ENCODE measurements at regions not wholly inside any gene's neighbourhood (a gene's known extent, or its start where the extent isn't known, plus 50 kb on each side); places are given as distances from the start of the nearest gene placed in this dataset.

GRCh38 chr2:16375981-16376380, 289.7 kb downstream of the CYRIA start:
- no peaks in the 10 kb centered on the region for H3K27me3 ChIP-seq (replicated peaks in 2 of 5; ENCODE audit: control insufficient read depth in 4 of 5, insufficient read depth in 5 of 5, low read length in 4 of 5)
- ChIA-PET POLR2A (no interaction called here), CTCF (interaction anchor here (1.4 to 1.5 kb wide), 2 partner anchors 16 to 94 kb away, joined by 3 read pairs; no protein-coding TSS in a partner anchor)
- H3K4me1 ChIP-seq (ENCODE audit: control extremely low read depth in 1 of 4, control insufficient read depth in 4 of 4, insufficient read depth in 4 of 4, low read length in 3 of 4), result no peaks in the 10 kb centered on the region
- no peak overlapping the region for H3K27ac ChIP-seq (ENCODE audit: insufficient read depth in 1 of 2, low read depth in 1 of 2, low read length in 2 of 2, poor library complexity in 1 of 2, severe bottlenecking in 2 of 2)
- no peaks in the 10 kb centered on the region for H3K36me3 ChIP-seq (ENCODE audit: control insufficient read depth in 4 of 4, insufficient read depth in 4 of 4, low read length in 3 of 4)
- no peak overlapping the region for H3K4me3 ChIP-seq (ENCODE audit: control insufficient read depth in 1 of 7, extremely low read depth in 1 of 7, insufficient read depth in 4 of 7, low read depth in 2 of 7, low read length in 6 of 7)
- 100% methylated on average over 2 of the region's 4 CpGs for WGBS (ENCODE audit: insufficient coverage)
- H3K9me3 ChIP-seq (ENCODE audit: control extremely low read depth in 1 of 5, control insufficient read depth in 4 of 5, insufficient read depth in 2 of 5, low read depth in 1 of 5, low read length in 4 of 5), result peaks cover 0 to 12% (median 1%) of the 10 kb centered on the region in 5 experiments
- no peak for DNase-seq

- peaks cover 0 to 12% (median 1%) of the 10 kb centered on the region in 5 experiments for H3K9me3 ChIP-seq (ENCODE audit: control extremely low read depth in 1 of 5, control insufficient read depth in 4 of 5, insufficient read depth in 2 of 5, low read depth in 1 of 5, low read length in 4 of 5)
- H3K4me3 ChIP-seq (ENCODE audit: control insufficient read depth in 1 of 7, extremely low read depth in 1 of 7, insufficient read depth in 4 of 7, low read depth in 2 of 7, low read length in 6 of 7), result no peak overlapping the region
- no peaks in the 10 kb centered on the region for H3K4me1 ChIP-seq (ENCODE audit: control extremely low read depth in 1 of 4, control insufficient read depth in 4 of 4, insufficient read depth in 4 of 4, low read length in 3 of 4)
- CTCF ChIA-PET, result no interaction called here
- WGBS (ENCODE audit: insufficient coverage), result 100% methylated on average over 1 of the region's 2 CpGs
- no peak overlapping the region for H3K27ac ChIP-seq (ENCODE audit: insufficient read depth in 1 of 2, low read depth in 1 of 2, low read length in 2 of 2, poor library complexity in 1 of 2, severe bottlenecking in 2 of 2)
- POLR2A ChIA-PET, result no interaction called here
- no peaks in the 10 kb centered on the region for H3K27me3 ChIP-seq (replicated peaks in 2 of 5; ENCODE audit: control insufficient read depth in 4 of 5, insufficient read depth in 5 of 5, low read length in 4 of 5)
- no peaks in the 10 kb centered on the region for H3K36me3 ChIP-seq (ENCODE audit: control insufficient read depth in 4 of 4, insufficient read depth in 4 of 4, low read length in 3 of 4)
- no peak for DNase-seq
These were observed 290.3 kb downstream of the CYRIA start for GRCh38 chr2:16375351-16375750.

DNA sequence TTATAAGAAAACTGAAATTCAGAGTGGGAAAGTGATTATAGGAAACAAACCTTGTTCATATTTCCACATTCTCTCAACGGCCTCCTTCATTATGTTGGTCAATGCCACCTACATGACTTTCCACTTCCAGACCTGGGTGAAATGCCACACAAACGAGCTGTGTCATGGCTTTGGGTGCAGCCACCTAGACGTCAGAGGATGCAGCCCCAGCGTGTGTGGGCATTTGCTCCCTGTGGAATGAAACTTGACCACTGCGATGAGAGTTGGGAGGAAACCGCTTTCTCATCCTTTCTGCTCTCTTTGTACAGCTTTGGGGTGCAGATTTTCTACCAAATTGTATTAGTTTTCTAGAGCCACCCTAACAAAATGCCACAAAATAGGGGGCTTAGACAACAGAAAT, 291.0 kb downstream of the CYRIA start:
- no peak overlapping the region for H3K27ac ChIP-seq (ENCODE audit: insufficient read depth in 1 of 2, low read depth in 1 of 2, low read length in 2 of 2, poor library complexity in 1 of 2, severe bottlenecking in 2 of 2)
- H3K36me3 ChIP-seq (ENCODE audit: control insufficient read depth in 4 of 4, insufficient read depth in 4 of 4, low read length in 3 of 4), result no peaks in the 10 kb centered on the region
- H3K4me1 ChIP-seq (ENCODE audit: control extremely low read depth in 1 of 4, control insufficient read depth in 4 of 4, insufficient read depth in 4 of 4, low read length in 3 of 4), result no peaks in the 10 kb centered on the region
- POLR2A ChIA-PET, result no interaction called here
- H3K9me3 ChIP-seq (ENCODE audit: control extremely low read depth in 1 of 5, control insufficient read depth in 4 of 5, insufficient read depth in 2 of 5, low read depth in 1 of 5, low read length in 4 of 5), result peaks cover 0 to 12% (median 1%) of the 10 kb centered on the region in 5 experiments
- WGBS (ENCODE audit: insufficient coverage), result 93% methylated on average over 6 of the region's 6 CpGs
- DNase-seq, result no peak
- no peak overlapping the region for H3K4me3 ChIP-seq (ENCODE audit: control insufficient read depth in 1 of 7, extremely low read depth in 1 of 7, insufficient read depth in 4 of 7, low read depth in 2 of 7, low read length in 6 of 7)
- CTCF ChIA-PET, result interaction anchor here (1.0 kb wide), 1 partner anchor 23 kb away, joined by 3 read pairs; no protein-coding TSS in a partner anchor
- H3K27me3 ChIP-seq (replicated peaks in 2 of 5; ENCODE audit: control insufficient read depth in 4 of 5, insufficient read depth in 5 of 5, low read length in 4 of 5), result no peaks in the 10 kb centered on the region

GRCh38 chr2:16373341-16373740, 292.3 kb downstream of the CYRIA start:
- Histone ChIP-seq H3K4me1 (ENCODE audit: control extremely low read depth in 1 of 4, control insufficient read depth in 4 of 4, insufficient read depth in 4 of 4, low read length in 3 of 4) (peaks cover 0 to 6% (median 0%) of the 10 kb centered on the region in 4 experiments), H3K4me3 (ENCODE audit: control insufficient read depth in 1 of 7, extremely low read depth in 1 of 7, insufficient read depth in 4 of 7, low read depth in 2 of 7, low read length in 6 of 7) (no peak overlapping the region), H3K9me3 (ENCODE audit: control extremely low read depth in 1 of 5, control insufficient read depth in 4 of 5, insufficient read depth in 2 of 5, low read depth in 1 of 5, low read length in 4 of 5) (peaks cover 0 to 12% (median 1%) of the 10 kb centered on the region in 5 experiments), H3K27ac (ENCODE audit: insufficient read depth in 1 of 2, low read depth in 1 of 2, low read length in 2 of 2, poor library complexity in 1 of 2, severe bottlenecking in 2 of 2) (no peak overlapping the region), H3K36me3 (ENCODE audit: control insufficient read depth in 4 of 4, insufficient read depth in 4 of 4, low read length in 3 of 4) (no peaks in the 10 kb centered on the region), H3K27me3 (replicated peaks in 2 of 5; ENCODE audit: control insufficient read depth in 4 of 5, insufficient read depth in 5 of 5, low read length in 4 of 5) (no peaks in the 10 kb centered on the region)
- ChIA-PET CTCF (interaction anchor here (0.8 to 1.5 kb wide), 2 partner anchors 11 to 13 kb away, joined by 3 to 4 read pairs; no protein-coding TSS in a partner anchor), POLR2A (no interaction called here)
- DNase-seq, result no peak
- no CpG with 5 or more reads among the region's 1 CpG for WGBS (ENCODE audit: insufficient coverage)

- WGBS (ENCODE audit: insufficient coverage), result 100% methylated on average over 1 of the region's 6 CpGs
- no peaks in the 10 kb centered on the region for H3K36me3 ChIP-seq (ENCODE audit: control insufficient read depth in 4 of 4, insufficient read depth in 4 of 4, low read length in 3 of 4)
- POLR2A ChIA-PET, result no interaction called here
- H3K4me1 ChIP-seq (ENCODE audit: control extremely low read depth in 1 of 4, control insufficient read depth in 4 of 4, insufficient read depth in 4 of 4, low read length in 3 of 4), result peaks cover 0 to 6% (median 0%) of the 10 kb centered on the region in 4 experiments
- no peak for DNase-seq
- CTCF ChIA-PET, result interaction anchor here (1.0 to 1.5 kb wide), 2 partner anchors 13 to 26 kb away, joined by 3 to 4 read pairs; no protein-coding TSS in a partner anchor
- H3K9me3 ChIP-seq (ENCODE audit: control extremely low read depth in 1 of 5, control insufficient read depth in 4 of 5, insufficient read depth in 2 of 5, low read depth in 1 of 5, low read length in 4 of 5), result peaks cover 0 to 12% (median 1%) of the 10 kb centered on the region in 5 experiments
- H3K4me3 ChIP-seq (ENCODE audit: control insufficient read depth in 1 of 7, extremely low read depth in 1 of 7, insufficient read depth in 4 of 7, low read depth in 2 of 7, low read length in 6 of 7), result no peak overlapping the region
- H3K27ac ChIP-seq (ENCODE audit: insufficient read depth in 1 of 2, low read depth in 1 of 2, low read length in 2 of 2, poor library complexity in 1 of 2, severe bottlenecking in 2 of 2), result no peak overlapping the region
- no peaks in the 10 kb centered on the region for H3K27me3 ChIP-seq (replicated peaks in 2 of 5; ENCODE audit: control insufficient read depth in 4 of 5, insufficient read depth in 5 of 5, low read length in 4 of 5)
These were observed 293.9 kb downstream of the CYRIA start for GRCh38 chr2:16371751-16372150.

DNA sequence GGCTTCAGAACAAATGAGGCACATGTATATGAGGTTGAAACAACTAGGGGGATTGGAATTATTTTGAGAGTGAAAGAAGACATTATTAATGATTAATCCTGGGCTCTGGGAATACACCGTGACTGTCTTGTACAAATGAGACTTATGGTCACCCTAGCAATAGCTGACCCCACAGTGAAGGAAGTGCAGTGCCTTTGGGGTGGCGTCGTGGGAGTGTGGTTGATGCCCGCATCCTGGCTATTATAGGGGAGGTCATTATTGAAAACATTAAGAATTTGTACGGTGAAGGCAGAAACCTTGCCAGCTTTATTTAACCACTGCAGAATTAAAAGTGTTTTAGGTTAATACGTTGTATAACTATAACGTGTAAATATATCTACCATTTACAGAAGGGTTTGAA, 296.7 kb downstream of the CYRIA start:
- peaks cover 0 to 10% (median 1%) of the 10 kb centered on the region in 5 experiments for H3K9me3 ChIP-seq (ENCODE audit: control extremely low read depth in 1 of 5, control insufficient read depth in 4 of 5, insufficient read depth in 2 of 5, low read depth in 1 of 5, low read length in 4 of 5)
- DNase-seq, result no peak
- WGBS (ENCODE audit: insufficient coverage), result 100% methylated on average over 1 of the region's 7 CpGs
- no peaks in the 10 kb centered on the region for H3K36me3 ChIP-seq (ENCODE audit: control insufficient read depth in 4 of 4, insufficient read depth in 4 of 4, low read length in 3 of 4)
- H3K4me1 ChIP-seq (ENCODE audit: control extremely low read depth in 1 of 4, control insufficient read depth in 4 of 4, insufficient read depth in 4 of 4, low read length in 3 of 4), result peaks cover 0 to 6% (median 0%) of the 10 kb centered on the region in 4 experiments
- H3K4me3 ChIP-seq (ENCODE audit: control insufficient read depth in 1 of 7, extremely low read depth in 1 of 7, insufficient read depth in 4 of 7, low read depth in 2 of 7, low read length in 6 of 7), result no peak overlapping the region
- ChIA-PET CTCF (no interaction called here), POLR2A (no interaction called here)
- H3K27me3 ChIP-seq (replicated peaks in 2 of 5; ENCODE audit: control insufficient read depth in 4 of 5, insufficient read depth in 5 of 5, low read length in 4 of 5), result no peaks in the 10 kb centered on the region
- H3K27ac ChIP-seq (ENCODE audit: insufficient read depth in 1 of 2, low read depth in 1 of 2, low read length in 2 of 2, poor library complexity in 1 of 2, severe bottlenecking in 2 of 2), result no peak overlapping the region

- Histone ChIP-seq H3K4me1 (ENCODE audit: control extremely low read depth in 1 of 4, control insufficient read depth in 4 of 4, insufficient read depth in 4 of 4, low read length in 3 of 4) (peaks cover 0 to 6% (median 0%) of the 10 kb centered on the region in 4 experiments), H3K4me3 (ENCODE audit: control insufficient read depth in 1 of 7, extremely low read depth in 1 of 7, insufficient read depth in 4 of 7, low read depth in 2 of 7, low read length in 6 of 7) (no peak overlapping the region), H3K9me3 (ENCODE audit: control extremely low read depth in 1 of 5, control insufficient read depth in 4 of 5, insufficient read depth in 2 of 5, low read depth in 1 of 5, low read length in 4 of 5) (peaks cover 0 to 8% (median 1%) of the 10 kb centered on the region in 5 experiments), H3K36me3 (ENCODE audit: control insufficient read depth in 4 of 4, insufficient read depth in 4 of 4, low read length in 3 of 4) (no peaks in the 10 kb centered on the region), H3K27ac (ENCODE audit: insufficient read depth in 1 of 2, low read depth in 1 of 2, low read length in 2 of 2, poor library complexity in 1 of 2, severe bottlenecking in 2 of 2) (no peak overlapping the region), H3K27me3 (replicated peaks in 2 of 5; ENCODE audit: control insufficient read depth in 4 of 5, insufficient read depth in 5 of 5, low read length in 4 of 5) (no peaks in the 10 kb centered on the region)
- POLR2A ChIA-PET, result interaction anchor here (1.0 kb wide), 1 partner anchor 32 kb away, joined by 5 read pairs; no protein-coding TSS in a partner anchor
- 100% methylated on average over 2 of the region's 3 CpGs for WGBS (ENCODE audit: insufficient coverage)
- CTCF ChIA-PET, result no interaction called here
- DNase-seq, result no peak
These were observed 297.3 kb downstream of the CYRIA start for GRCh38 chr2:16368328-16368727.

Measured in common myeloid progenitor, CD34-positive (primary cell).